ENCODE measurements at regions not wholly inside any gene's neighbourhood (a gene's known extent, or its start where the extent isn't known, plus 50 kb on each side); places are given as distances from the start of the nearest gene placed in this dataset.
"Not testable (repeated sequence)": the region's sequence is repeated elsewhere in the genome, so short reads cannot be mapped to it uniquely, and the experiment has no call there.

DNA sequence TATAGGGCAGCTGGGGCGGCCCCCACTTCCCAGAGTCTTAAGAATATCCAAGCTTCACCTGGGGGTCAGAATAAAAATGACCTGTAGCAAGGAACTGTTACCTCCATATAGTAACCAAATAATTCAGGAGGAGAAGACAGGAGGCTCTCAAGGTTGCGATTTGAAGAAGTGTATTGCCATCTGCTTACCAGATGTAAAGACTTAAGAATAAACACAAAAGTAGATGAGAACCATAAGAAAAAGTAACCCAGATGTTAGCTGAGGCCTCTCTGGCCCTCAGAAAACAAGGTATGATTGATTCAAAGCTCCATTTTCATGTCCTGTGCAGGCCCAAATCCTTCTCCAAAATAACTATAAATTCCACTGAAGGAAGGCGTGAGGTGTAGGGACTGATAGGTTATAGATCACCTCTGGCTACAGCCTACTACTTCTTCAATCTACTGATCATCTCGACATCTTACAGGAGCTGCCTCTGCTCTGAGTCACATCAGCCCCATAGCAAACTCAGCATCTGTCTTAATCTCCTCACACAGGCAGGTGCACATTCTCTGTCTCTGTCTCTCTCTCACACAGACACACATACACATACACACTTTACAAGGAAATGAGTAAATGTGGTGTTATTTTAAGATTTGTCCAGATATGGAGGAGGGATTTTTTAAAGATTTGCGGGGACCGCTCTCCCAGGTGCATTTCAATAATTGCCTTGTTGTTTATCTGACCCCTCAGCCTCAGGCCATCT is 193.9 kb upstream of the EDNRA start:
- WGBS, 2 donors: 77 to 84% methylated on average over 6 of the region's 6 CpGs

DNA sequence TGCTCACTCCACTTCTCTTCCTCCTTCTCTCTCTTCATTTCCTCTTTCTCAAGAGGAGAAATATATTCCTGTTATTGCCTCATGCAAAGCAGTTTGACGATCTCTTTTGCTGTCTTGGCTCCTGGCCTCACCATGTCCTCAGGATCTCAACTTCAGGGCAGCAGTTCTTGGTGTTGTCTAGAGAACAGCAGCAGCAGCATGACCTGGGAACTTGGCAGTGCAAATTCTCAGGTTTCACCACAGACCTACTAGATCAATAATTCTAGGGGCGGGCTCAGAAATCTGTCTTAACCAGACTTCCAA is 193.4 kb upstream of the EDNRA start:
- no peak overlapping the region for H3K27ac ChIP-seq (ENCODE audit: low read depth in 2 of 2, low read length in 1 of 2)

More for the DNA sequence above, 193.9 kb upstream of the EDNRA start:
- H3K4me3 ChIP-seq (ENCODE audit: low read depth in 1 of 2, low read length in 2 of 2): no peak overlapping the region
- no peaks in the 10 kb centered on the region for H3K9me3 ChIP-seq (ENCODE audit: control insufficient read depth in 2 of 2, insufficient read depth in 1 of 2, low read depth in 1 of 2, low read length in 1 of 2)
- no peaks in the 10 kb centered on the region for H3K27me3 ChIP-seq (ENCODE audit: control insufficient read depth in 1 of 2, insufficient read depth in 2 of 2, low read length in 2 of 2)
- H3K36me3 ChIP-seq (ENCODE audit: control insufficient read depth in 2 of 2, insufficient read depth in 2 of 2, low read length in 1 of 2): no peaks in the 10 kb centered on the region
- no peaks in the 10 kb centered on the region for H3K4me1 ChIP-seq (ENCODE audit: control insufficient read depth in 2 of 2, insufficient read depth in 2 of 2, low read length in 1 of 2)
- no peak overlapping the region for H3K27ac ChIP-seq (ENCODE audit: low read depth in 2 of 2, low read length in 1 of 2)

DNA sequence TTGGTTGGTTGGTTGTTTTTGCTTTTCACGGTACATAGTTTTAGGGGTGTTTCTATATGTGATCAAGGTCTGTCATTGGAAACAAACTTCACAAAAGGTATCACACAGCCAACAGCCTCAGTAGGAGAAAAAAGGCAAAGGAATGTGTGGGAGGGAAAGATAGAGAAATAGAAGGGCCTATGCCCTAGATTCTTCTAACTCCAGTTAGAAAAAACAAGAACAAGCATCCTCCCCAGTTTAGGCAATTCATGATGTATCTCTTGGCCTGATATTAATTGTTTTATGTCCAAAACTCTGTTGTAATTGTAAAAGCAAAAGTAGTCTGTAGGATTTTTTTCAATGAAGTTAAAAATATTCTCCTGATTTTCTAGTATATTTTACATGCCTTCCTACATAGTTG is 192.4 kb upstream of the EDNRA start:
- H3K4me1 ChIP-seq (ENCODE audit: control insufficient read depth in 2 of 2, insufficient read depth in 2 of 2, low read length in 1 of 2): no peaks in the 10 kb centered on the region
- WGBS, 2 donors: 98 to 100% methylated on average over 1 of the region's 1 CpG
- no peak overlapping the region for H3K27ac ChIP-seq (ENCODE audit: low read depth in 2 of 2, low read length in 1 of 2)

More for the DNA sequence above, 193.4 kb upstream of the EDNRA start:
- H3K4me3 ChIP-seq (ENCODE audit: low read depth in 1 of 2, low read length in 2 of 2): no peak overlapping the region
- no peaks in the 10 kb centered on the region for H3K9me3 ChIP-seq (ENCODE audit: control insufficient read depth in 2 of 2, insufficient read depth in 1 of 2, low read depth in 1 of 2, low read length in 1 of 2)
- no peaks in the 10 kb centered on the region for H3K36me3 ChIP-seq (ENCODE audit: control insufficient read depth in 2 of 2, insufficient read depth in 2 of 2, low read length in 1 of 2)
- 54 to 59% methylated on average over 2 of the region's 2 CpGs for WGBS, 2 donors
- no peaks in the 10 kb centered on the region for H3K4me1 ChIP-seq (ENCODE audit: control insufficient read depth in 2 of 2, insufficient read depth in 2 of 2, low read length in 1 of 2)
- no peaks in the 10 kb centered on the region for H3K27me3 ChIP-seq (ENCODE audit: control insufficient read depth in 1 of 2, insufficient read depth in 2 of 2, low read length in 2 of 2)

DNA sequence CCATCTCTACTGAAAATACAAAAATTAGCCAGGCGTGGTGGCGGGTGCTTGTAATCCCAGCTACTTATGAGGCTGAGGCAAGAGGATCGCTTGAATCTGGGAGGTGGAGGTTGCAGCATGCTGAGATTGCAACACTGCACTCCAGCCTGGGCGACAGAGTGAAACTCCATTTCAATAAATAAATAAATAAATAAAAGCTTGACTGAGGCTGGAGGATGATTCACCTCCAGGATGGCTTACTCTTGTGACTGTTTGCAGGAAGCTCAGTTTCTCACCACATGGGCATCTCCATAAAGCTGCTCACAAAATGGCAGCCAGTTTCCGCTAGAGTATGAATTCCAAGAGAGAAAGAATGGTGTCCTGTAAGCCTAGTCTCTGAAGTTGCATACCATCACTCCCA is 191.7 kb upstream of the EDNRA start:
- no peak overlapping the region for H3K4me3 ChIP-seq (ENCODE audit: low read depth in 1 of 2, low read length in 2 of 2)
- H3K4me1 ChIP-seq (ENCODE audit: control insufficient read depth in 2 of 2, insufficient read depth in 2 of 2, low read length in 1 of 2): no peaks in the 10 kb centered on the region
- H3K27ac ChIP-seq (ENCODE audit: low read depth in 2 of 2, low read length in 1 of 2): no peak overlapping the region
- no peaks in the 10 kb centered on the region for H3K27me3 ChIP-seq (ENCODE audit: control insufficient read depth in 1 of 2, insufficient read depth in 2 of 2, low read length in 2 of 2)
- WGBS, 2 donors: 90 to 95% methylated on average over 5 of the region's 5 CpGs
- H3K36me3 ChIP-seq (ENCODE audit: control insufficient read depth in 2 of 2, insufficient read depth in 2 of 2, low read length in 1 of 2): no peaks in the 10 kb centered on the region
- H3K9me3 ChIP-seq (ENCODE audit: control insufficient read depth in 2 of 2, insufficient read depth in 1 of 2, low read depth in 1 of 2, low read length in 1 of 2): no peaks in the 10 kb centered on the region

More for the DNA sequence above, 192.4 kb upstream of the EDNRA start:
- H3K4me3 ChIP-seq (ENCODE audit: low read depth in 1 of 2, low read length in 2 of 2): no peak overlapping the region
- H3K27me3 ChIP-seq (ENCODE audit: control insufficient read depth in 1 of 2, insufficient read depth in 2 of 2, low read length in 2 of 2): no peaks in the 10 kb centered on the region
- H3K36me3 ChIP-seq (ENCODE audit: control insufficient read depth in 2 of 2, insufficient read depth in 2 of 2, low read length in 1 of 2): no peaks in the 10 kb centered on the region
- no peaks in the 10 kb centered on the region for H3K9me3 ChIP-seq (ENCODE audit: control insufficient read depth in 2 of 2, insufficient read depth in 1 of 2, low read depth in 1 of 2, low read length in 1 of 2)

DNA sequence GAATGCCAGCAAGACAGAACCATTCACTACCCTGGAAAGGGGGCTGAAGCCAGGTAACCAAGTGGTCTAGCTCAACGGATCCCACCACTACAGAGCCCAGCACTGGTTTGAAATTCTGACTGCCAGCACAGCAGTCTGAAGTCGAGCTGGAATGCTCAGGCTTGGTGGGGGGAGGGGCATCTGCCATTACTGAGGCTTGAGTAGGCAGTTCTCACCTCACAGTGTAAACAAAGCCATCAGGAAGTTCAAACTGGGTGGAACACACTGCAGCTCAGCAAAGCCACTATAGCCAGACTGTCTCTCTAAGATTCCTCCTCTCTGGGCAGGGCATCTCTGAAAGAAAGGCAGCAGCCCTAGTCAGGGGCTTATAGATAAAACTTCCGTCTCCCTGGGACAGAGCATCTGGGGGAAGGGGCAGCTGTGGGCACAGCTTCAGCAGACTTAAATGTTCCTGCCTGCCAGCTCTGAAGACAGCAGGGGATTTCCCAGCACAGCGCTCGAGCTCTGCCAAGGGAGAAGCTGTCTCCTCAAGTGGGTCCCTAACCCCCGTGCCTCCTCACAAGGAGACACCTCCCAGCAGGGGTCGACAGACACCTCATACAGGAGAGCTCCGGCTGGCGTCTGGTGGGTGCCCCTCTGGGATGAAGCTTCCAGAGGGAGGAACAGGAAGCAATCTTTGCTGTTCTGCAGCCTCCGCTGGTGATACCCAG is 188.1 kb upstream of the EDNRA start:
- not testable (repeated sequence) for H3K27ac ChIP-seq (ENCODE audit: low read depth in 2 of 2, low read length in 1 of 2); H3K9me3 ChIP-seq (ENCODE audit: control insufficient read depth in 2 of 2, insufficient read depth in 1 of 2, low read depth in 1 of 2, low read length in 1 of 2); H3K4me3 ChIP-seq (ENCODE audit: low read depth in 1 of 2, low read length in 2 of 2); H3K4me1 ChIP-seq (ENCODE audit: control insufficient read depth in 2 of 2, insufficient read depth in 2 of 2, low read length in 1 of 2); H3K36me3 ChIP-seq (ENCODE audit: control insufficient read depth in 2 of 2, insufficient read depth in 2 of 2, low read length in 1 of 2); H3K27me3 ChIP-seq (ENCODE audit: control insufficient read depth in 1 of 2, insufficient read depth in 2 of 2, low read length in 2 of 2)
- 57 to 73% methylated on average over 10 of the region's 10 CpGs for WGBS, 2 donors

DNA sequence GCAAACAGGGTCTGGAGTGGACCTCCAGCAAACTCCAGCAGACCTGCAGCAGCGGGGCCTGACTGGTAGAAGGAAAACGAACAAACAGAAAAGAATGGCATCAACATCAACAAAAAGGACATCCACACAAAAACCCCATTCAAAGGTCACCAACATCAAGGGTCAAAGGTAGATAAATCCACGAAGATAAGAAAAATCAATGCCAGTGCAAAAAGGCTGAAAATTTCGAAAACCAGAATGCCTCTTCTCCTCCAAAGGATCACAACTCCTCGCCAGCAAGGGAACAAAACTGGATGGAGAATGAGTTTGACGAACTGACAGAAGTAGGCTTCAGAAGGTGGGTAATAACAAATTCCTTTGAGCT is 187.6 kb upstream of the EDNRA start:
- not testable (repeated sequence) for H3K27ac ChIP-seq (ENCODE audit: low read depth in 2 of 2, low read length in 1 of 2); H3K9me3 ChIP-seq (ENCODE audit: control insufficient read depth in 2 of 2, insufficient read depth in 1 of 2, low read depth in 1 of 2, low read length in 1 of 2); H3K4me3 ChIP-seq (ENCODE audit: low read depth in 1 of 2, low read length in 2 of 2); H3K4me1 ChIP-seq (ENCODE audit: control insufficient read depth in 2 of 2, insufficient read depth in 2 of 2, low read length in 1 of 2); H3K36me3 ChIP-seq (ENCODE audit: control insufficient read depth in 2 of 2, insufficient read depth in 2 of 2, low read length in 1 of 2); H3K27me3 ChIP-seq (ENCODE audit: control insufficient read depth in 1 of 2, insufficient read depth in 2 of 2, low read length in 2 of 2)
- WGBS, 2 donors: 71 to 88% methylated on average over 6 of the region's 6 CpGs

DNA sequence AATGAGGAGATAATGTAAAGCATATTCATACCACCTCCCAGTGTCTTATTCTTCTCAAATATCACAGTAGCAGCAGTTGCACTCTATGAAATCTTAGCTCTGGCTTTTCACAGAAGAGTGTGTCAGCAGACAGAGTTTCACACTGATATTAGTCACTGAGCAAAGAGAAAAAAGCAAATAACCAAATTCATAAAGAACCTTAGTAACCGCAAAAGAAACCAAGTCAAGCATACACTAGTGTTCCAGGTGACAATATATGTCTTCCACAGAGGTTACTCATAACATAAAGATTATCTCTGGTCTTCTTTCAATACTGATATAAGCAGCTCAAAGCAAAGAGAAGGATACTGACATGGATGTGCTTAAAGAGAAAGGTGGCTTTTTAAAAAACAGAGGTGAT is 181.7 kb upstream of the EDNRA start:
- H3K27ac ChIP-seq (ENCODE audit: low read depth in 2 of 2, low read length in 1 of 2): no peak overlapping the region
- H3K27me3 ChIP-seq (ENCODE audit: control insufficient read depth in 1 of 2, insufficient read depth in 2 of 2, low read length in 2 of 2): no peaks in the 10 kb centered on the region
- no peaks in the 10 kb centered on the region for H3K9me3 ChIP-seq (ENCODE audit: control insufficient read depth in 2 of 2, insufficient read depth in 1 of 2, low read depth in 1 of 2, low read length in 1 of 2)
- H3K4me3 ChIP-seq (ENCODE audit: low read depth in 1 of 2, low read length in 2 of 2): no peak overlapping the region
- no peaks in the 10 kb centered on the region for H3K36me3 ChIP-seq (ENCODE audit: control insufficient read depth in 2 of 2, insufficient read depth in 2 of 2, low read length in 1 of 2)
- H3K4me1 ChIP-seq (ENCODE audit: control insufficient read depth in 2 of 2, insufficient read depth in 2 of 2, low read length in 1 of 2): no peaks in the 10 kb centered on the region
- WGBS, 2 donors: 54 to 68% methylated on average over 1 of the region's 1 CpG

DNA sequence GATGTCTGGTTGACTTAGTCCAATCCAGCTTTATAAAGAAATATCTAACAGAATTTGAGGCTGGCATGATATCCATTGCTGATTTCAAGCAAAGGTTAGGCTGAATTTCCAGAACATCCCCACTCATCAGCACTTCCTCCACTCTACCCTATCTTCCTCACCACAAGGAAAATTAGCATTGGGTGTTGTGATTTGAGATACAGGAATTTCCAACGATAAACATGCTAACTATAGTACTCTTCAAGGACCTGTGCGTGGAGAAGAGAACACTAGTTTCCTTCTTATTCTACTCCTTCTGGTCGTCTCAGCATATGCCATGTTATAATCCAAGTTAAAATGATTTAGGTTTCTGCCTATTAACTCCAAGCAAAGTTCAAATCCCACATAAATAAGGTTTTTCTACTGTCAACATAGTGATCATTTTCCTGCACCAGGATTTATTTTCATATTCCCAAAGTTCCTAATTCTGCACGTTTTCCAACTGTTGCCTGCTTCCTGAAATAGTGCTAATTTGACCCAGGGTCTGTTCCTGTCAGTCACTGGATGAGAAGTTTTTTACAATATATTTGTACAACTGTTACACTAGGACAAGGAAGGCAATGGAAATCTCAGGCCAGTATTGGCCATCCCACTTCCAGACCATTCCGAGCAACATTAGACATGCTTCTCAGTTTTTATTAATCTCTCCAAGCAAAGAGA is 177.6 kb upstream of the EDNRA start:
- no peaks in the 10 kb centered on the region for H3K4me1 ChIP-seq (ENCODE audit: control insufficient read depth in 2 of 2, insufficient read depth in 2 of 2, low read length in 1 of 2)
- 64 to 65% methylated on average over 5 of the region's 5 CpGs for WGBS, 2 donors

DNA sequence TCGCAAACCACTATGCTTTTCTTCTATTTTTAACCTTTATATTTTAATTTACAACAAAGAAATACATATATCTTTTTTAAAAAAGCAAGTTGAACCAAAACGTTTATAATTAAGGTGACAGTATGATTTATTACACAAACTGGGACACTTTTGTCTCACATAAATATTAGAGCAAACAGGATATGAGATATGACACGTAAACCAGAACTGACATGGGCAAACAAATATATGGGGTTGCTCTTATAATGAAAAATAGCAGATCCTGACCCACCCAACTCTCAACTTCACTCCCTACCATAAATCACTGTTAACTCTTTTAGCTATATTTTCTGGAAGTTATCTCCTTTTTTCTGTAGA is 177.0 kb upstream of the EDNRA start:
- H3K36me3 ChIP-seq (ENCODE audit: control insufficient read depth in 2 of 2, insufficient read depth in 2 of 2, low read length in 1 of 2): no peaks in the 10 kb centered on the region
- H3K4me1 ChIP-seq (ENCODE audit: control insufficient read depth in 2 of 2, insufficient read depth in 2 of 2, low read length in 1 of 2): no peaks in the 10 kb centered on the region
- no peaks in the 10 kb centered on the region for H3K27me3 ChIP-seq (ENCODE audit: control insufficient read depth in 1 of 2, insufficient read depth in 2 of 2, low read length in 2 of 2)
- H3K9me3 ChIP-seq (ENCODE audit: control insufficient read depth in 2 of 2, insufficient read depth in 1 of 2, low read depth in 1 of 2, low read length in 1 of 2): no peaks in the 10 kb centered on the region
- H3K27ac ChIP-seq (ENCODE audit: low read depth in 2 of 2, low read length in 1 of 2): no peak overlapping the region
- 44 to 50% methylated on average over 3 of the region's 3 CpGs for WGBS, 2 donors
- H3K4me3 ChIP-seq (ENCODE audit: low read depth in 1 of 2, low read length in 2 of 2): no peak overlapping the region

More for the DNA sequence above, 177.6 kb upstream of the EDNRA start:
- Histone ChIP-seq H3K4me3 (ENCODE audit: low read depth in 1 of 2, low read length in 2 of 2) (no peak overlapping the region), H3K9me3 (ENCODE audit: control insufficient read depth in 2 of 2, insufficient read depth in 1 of 2, low read depth in 1 of 2, low read length in 1 of 2) (no peaks in the 10 kb centered on the region), H3K27ac (ENCODE audit: low read depth in 2 of 2, low read length in 1 of 2) (no peak overlapping the region), H3K27me3 (ENCODE audit: control insufficient read depth in 1 of 2, insufficient read depth in 2 of 2, low read length in 2 of 2) (no peaks in the 10 kb centered on the region), H3K36me3 (ENCODE audit: control insufficient read depth in 2 of 2, insufficient read depth in 2 of 2, low read length in 1 of 2) (no peaks in the 10 kb centered on the region)

All from esophagus (tissue), 2 donors.